GM19455 (cell line): ENCODE measurements at regions not wholly inside any gene's neighbourhood (a gene's known extent, or its start where the extent isn't known, plus 50 kb on each side); places are given as distances from the start of the nearest gene placed in this dataset.
"Not testable (repeated sequence)": the region's sequence is repeated elsewhere in the genome, so short reads cannot be mapped to it uniquely, and the experiment has no call there.

Source experiments
- ATAC-seq: cut with Tn5 transposase; IDR thresholded peaks from one replicate; pipeline ENCODE4 v1.9.1; 2021; ENCODE audit not compliant: unreplicated experiment

DNA sequence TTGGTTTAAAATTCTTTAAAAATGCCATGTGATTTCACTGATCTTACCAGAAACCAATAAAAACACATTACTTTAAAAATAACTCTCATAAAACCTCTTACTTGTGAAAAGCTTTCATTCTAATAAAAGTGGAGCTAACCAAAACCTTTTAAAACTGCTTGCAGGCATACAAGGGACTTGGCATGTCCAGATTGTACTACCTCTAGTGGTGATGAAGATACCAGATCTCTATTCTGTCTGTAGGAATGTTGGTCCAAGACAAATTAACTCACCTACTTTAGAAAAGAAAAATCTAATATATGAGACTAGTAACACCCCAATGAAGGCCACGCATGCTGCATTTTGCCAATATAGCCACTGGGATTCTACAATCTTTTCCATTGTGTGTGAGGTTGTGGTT is 151.0 kb upstream of the SALL1 start:
- ATAC-seq = no peak

DNA sequence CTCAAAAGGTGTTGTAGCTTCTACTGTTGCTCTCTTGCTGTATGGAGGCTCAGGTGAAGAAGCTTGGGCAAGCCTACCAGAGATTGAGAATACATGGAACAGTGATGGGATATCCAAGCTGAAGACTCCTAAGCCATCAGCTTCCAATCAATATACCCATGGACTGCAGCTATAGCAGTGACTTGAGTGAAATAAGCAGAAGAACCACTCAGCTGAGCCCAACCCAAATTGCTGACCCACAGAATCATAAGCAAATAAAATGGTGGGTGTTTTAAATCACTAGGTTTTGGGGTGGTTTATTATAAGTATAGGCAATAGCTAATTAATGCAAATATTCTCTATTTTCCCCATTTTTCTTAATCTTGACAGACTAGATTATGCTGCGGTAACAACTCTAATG is 147.7 kb upstream of the SALL1 start:
- no peak for ATAC-seq

DNA sequence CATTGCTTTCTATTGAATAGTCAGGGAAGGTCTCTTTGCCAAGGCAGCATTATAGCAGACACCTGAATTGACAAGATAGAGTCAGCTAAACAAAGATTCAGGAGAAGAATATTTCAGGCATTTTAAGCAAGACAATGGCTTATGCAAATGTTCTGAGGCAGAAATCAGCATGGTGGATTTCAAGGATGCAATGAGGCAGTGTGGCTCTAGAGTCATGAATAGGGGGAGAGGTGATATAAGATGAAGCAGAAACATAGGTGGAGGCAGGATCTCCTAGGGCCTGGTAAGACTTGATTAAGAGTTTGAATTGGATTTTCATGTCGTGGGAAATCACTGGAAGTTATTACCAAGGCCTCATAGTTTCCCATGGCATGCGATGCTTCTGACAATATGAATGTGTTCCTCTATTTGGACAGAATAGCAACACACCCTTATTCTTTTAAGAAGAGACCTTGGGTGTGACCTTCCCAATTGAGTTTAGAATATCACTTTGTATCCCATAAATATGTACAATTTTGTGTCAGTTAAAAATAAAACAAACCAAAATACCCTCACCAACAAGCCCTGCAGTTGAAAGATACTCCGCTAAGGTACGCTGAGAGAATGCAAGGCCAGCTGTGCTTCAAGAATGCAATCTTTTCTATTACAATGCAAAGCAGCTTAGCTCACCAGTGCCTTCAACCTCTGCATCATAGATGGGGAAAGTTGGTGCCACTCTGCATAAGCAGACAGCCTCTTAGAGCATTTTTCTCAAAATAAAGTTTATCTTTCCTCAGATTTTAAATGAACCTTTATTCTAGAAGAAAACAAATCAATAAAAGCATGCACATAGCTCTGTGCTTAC is 139.6 kb upstream of the SALL1 start:
- no peak for ATAC-seq

DNA sequence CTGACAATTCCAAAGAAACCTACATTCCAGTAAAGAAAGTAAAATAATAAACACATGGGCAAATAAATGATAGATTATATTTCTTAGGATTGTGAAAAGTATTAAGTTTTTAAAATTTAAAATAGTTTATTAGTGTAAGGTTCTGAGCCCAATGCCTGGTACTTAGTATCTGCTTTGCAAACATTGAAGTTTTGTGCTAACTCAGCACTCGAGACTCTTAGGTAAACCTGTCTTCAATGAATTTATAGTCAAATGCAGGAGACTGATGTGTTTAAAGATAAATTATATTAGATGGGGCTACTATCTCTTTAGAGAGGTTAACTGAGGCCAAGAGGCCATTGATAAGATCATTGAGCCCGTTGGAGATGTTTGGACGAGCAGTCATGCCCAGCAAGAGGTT is 138.3 kb upstream of the SALL1 start:
- no peak for ATAC-seq

DNA sequence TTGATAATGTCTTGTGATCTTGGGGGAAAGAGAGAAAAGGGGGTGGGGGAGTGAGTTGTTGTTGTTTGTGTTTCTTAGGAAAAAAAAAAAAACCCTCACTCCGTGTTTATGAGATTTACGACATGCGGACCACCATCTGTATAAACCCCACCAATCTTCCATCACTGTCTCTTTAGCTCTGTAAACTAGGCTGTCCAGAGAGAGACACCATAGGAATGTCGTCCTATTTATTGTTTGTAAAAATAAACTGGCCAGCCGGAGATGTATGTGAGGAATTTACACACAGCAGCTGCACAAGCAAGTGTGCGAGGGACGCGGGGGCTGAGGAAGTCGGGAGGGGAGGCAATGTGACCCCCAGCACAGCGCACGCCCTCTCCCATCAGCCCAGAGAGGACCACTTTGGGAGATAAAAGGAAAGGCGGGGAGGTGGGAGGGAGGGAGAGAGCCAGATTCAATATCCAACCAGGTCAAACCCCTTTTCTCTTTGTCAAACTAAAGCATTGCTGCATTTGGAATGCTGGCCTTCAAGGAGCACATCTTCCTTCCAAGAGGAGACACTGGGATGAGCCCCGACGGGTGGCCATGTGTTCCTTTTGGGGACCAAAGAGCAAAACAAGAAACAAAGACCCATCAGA is 136.2 kb upstream of the SALL1 start:
- no peak for ATAC-seq

DNA sequence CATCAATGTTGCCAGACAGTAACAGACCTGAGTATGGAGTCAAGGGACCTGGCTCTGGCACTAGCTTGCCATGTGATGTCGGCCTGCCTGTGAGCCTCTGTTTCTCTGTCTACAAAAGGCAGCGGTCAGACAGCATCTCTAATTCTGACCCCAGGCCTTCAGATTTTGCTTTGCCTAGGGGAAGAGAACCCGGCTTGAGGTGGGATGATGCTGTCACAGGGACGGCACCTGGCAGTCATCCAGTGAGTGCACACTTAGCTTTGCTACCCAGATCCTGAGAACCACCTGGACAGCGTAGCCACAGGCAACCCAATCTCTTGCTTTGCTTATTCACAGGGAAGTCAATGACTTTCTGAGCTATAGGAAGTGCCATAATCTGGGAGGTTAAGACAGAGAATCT is 135.2 kb upstream of the SALL1 start:
- ATAC-seq = no peak

DNA sequence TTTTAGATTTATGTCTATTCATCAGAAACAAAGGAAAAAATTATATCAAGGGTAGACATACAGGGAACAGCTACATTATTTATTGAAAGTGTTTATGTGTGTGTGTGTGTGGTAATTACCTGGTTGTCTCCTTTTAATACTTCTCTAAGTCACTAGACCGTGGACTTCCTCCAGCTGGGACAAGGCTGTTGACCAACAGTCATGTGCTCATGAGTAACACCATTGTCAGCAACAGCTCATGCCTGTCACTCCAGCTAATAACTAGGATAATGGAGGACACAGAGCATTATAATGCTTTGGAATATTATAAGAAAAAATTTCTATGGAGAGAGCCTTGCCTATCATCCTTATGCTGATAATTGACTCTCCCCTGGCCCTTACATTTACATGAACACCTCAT is 125.3 kb upstream of the SALL1 start:
- no peak for ATAC-seq

DNA sequence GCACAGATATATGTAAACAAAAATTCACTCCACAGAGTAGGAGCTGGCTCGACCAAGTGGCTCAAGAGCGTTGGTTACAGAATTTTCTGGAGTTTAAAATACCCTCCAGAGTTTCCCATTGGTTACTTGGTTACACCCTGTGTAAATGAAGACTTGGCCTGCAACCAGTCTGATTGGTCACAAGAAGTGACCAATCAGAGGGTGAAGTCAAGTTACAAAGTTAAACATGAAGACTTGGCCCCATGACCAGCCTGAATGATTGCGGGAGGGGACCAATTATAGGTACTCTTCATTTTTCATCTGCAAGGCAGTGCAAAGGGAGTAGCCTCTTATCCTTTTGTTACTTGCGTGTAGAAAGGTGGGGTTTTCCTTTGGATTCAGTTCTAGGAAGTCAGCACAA is 121.3 kb upstream of the SALL1 start:
- ATAC-seq = no peak

DNA sequence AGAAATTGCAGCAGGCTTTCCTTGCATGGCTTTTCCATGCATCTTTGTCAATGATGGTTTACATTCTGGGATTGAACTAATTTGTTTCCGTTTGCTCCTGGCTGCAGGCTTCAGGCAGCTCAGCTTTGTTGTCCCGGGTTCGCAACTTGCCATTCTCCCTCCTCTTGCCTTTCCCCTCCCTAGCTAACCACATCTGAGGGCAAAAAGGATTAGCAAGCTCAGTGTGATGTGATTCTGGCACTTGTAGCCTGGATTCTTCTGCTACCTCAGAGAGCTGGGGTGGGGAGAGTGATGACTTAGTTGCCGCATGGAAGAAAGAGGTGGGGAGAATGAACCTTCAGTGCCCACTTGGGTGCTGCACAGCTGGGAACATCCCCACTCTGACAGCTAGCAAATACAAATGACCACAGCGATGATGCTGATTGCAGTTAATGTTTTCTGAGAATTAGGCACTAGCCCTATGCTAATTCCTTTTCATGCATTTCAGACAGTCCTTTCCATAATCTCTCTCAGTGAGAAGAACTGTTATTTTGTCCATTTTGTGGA is 120.2 kb upstream of the SALL1 start:
- no peak for ATAC-seq

DNA sequence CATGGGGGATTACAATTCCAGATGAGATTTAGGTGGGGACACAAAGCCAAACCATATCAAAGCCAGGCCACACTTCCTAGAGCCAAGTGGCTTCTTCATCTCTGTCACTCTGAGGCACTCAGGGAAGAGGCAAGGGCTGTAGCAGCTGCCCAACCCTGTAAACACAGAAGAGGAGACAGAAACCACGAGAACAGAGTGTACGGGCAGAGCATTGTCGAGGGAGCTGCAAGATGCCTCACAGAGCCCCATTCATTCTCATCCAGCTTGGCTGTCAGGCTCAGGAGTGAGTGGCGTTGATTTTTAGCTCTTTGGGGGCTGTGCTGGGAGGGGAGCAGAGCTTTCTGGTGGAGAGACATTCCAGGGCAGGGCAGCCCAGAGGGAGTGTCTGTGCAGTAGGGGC is 117.2 kb upstream of the SALL1 start:
- ATAC-seq = no peak

DNA sequence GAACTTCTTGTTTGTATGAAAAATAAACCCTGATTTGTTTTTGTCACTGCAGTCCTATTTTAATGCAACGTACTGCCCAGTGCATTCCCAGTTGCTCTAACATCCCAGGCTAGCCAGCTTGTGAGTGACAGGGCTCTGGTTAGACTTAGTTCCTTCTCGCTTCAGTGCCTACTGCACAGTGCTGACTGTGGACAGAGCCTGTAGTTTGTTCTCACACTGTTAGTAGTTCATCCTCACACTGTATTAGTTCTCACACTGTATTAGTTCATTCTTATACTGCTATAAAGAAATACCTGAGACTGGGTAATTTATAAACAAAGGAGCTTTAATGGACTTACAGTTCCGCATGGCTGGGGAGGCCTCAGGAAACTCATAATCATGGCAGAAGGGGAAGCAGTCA is 116.6 kb upstream of the SALL1 start:
- no peak for ATAC-seq

DNA sequence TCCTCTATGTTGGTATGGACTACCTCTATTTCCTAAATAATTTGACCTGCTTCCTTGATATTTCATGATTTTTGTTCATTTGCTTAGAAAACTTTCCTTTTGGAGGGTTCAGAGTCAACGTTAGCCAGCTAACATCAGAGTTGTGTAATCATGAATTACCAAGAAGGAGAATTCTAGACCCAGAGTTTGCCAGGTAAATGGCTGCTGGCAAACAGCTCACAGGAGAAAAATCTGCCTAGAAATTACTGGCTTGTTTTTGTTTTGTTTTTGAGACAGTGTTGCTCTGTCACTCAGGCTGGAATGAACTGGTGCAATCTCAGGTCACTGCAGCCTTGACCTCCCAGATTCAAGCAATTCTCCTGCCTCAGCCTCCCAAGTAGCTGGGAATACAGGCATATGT is 111.4 kb upstream of the SALL1 start:
- ATAC-seq = no peak

DNA sequence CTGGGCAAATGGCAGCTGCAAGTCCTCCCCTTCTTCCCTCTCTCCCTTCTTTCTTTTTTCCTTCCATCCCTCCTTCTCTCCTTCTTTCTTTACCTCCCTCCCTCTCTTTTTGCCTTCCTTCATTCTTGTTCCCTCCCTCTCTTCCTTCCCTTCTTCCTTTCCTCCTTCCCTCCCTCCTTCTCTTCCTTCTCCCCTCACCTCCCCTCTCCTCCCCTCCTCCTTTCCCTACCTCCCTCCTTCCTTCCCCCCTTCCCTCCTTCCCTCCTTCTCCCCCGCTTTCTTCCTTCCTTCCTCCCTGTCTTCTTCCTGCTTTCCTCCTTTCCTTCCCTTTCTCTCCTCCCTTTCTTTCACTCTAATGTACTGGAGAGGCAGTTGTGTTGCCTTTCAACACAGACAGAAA is 110.8 kb upstream of the SALL1 start:
- no peak for ATAC-seq

DNA sequence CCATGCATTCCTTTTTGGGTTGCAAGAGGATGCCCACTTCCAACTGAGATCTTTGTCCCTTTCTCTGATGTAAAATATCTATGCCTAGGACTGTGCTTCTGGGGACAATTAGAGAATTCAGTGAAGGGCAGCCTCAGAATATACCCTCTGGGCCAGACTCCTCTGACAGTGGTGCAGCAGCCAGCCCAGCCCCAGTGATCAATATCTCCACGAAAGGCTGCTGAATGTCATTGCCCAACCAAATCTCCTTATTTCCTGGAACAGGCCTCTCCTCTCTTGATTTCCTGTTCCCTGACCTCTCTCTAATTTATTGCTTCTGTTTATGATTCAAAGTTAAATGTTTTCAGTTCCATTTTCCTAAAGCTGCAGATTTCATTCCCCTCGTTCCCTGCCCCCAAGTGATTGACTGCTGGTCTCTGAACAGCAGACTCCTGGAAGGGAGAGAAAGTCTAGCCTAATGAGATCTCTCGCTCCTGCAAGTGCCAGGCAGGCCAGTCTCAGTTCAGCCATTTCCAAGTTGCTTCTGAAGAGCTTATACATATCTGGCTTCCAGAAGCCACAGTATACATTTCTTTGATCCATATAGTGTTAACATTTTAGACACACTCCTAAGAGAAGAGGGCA is 104.4 kb upstream of the SALL1 start:
- ATAC-seq = no peak

DNA sequence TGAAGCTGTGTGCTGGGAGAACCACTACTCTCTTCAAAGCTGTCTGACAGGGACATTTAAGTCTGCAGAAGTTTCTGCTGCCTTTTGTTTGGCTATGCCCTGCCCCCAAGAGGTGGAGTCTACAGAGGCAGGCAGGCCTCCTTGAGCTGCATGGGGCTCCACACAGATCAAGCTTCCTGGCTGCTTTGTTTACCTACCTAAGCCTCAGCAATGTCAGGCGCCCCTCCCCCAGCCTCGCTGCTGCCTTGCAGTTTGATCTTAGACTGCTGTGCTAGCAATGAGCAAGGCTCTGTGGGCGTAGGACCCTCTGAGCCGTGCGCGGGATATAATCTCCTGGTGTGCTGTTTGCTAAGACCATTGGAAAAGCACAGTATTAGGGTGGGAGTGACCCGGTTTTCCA is 103.3 kb upstream of the SALL1 start:
- ATAC-seq = not testable (repeated sequence)

DNA sequence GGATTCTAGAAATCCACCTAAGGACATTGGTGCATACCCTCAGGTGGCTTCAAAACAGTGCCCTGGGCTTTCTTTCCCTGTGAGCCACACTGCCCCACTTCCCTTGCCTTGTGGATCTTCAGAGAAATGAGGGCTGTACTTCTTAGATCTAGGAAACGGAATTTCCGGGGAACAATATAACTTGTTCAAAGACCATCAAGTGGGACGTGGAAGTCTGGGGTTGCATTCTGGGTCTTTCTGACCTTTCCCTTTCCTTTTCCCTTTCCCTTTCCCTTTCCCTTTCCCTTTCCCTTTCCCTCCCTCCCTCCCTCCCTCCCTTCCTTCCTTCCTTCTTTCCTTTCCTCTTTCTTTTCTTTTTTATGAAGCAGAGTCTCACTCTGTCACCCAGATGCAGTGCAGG is 97.1 kb upstream of the SALL1 start:
- ATAC-seq = no peak

DNA sequence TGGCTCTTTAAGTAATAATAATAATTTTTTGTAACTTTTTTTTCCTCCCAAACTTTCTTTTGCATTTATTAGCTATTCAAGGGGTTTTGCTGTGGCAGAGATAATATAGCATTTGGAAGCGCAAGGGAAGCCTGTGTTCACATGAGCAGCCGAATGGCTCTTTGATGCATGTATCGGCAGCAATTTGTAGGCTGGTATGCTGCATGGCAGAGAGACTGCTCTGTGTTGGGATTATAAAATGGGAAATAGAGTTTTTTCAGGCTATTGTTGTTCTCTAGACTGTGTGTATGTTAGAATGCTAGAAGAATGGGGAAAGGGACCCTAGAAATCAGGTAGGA is 94.6 kb upstream of the SALL1 start:
- no peak for ATAC-seq

DNA sequence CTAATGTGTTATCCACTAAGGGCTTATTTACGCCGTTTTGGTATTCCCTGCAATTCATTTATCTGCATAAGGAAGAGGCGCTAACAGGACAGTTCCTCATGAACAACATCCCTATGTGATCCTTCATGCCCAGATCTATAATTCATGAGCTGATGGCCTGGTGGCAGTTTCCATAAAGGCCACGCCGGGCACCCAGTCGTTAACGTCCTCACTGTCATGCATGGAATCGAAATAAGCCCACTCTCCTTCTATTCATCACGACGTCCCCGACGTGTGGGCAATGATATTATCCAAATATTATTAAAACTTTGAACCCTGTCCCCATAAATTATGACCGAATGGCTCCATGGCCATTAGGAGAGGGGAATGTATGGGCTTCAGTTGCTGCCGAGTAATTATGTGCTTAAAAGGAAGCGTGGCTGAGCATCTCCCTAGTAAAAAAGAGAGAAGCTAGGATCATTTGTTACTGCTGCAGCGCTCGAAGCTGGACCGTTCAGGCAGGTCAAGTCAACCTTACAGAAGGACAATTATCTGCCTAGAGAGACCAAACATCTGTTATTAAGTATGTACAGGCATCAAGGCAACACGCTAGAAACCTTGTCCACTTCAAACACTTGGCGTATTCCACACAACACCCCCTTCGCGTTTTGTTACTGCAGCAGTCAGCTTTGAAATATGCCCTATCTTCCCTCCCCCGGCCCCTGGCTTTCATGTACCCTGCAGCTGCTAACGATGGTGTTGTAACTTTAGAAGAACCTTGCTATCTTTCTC is 94.0 kb upstream of the SALL1 start:
- ATAC-seq = no peak

DNA sequence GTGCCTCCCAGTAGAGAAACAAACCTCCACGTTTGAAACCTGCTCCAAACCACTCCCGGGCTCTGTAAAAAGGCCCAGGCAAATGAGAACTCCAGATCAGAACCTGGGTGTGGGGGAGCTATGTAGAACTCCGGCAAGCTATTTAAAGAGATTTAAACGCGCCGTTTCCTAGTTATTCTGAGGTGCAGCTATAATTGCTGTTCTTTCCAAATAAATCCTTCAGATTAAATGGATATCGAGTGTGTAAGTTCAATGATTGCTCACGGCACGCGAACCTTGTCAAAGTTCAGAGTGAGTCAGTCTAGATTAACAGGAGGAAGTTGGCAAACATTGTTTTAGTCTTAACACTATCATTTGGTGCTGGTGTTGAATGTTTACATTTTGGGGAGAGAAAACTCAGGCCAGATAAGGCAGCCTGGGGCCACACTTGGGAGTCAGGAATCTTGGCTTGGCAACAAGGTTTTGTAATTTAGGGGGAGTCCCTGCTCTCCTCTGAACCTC is 92.9 kb upstream of the SALL1 start:
- no peak for ATAC-seq

DNA sequence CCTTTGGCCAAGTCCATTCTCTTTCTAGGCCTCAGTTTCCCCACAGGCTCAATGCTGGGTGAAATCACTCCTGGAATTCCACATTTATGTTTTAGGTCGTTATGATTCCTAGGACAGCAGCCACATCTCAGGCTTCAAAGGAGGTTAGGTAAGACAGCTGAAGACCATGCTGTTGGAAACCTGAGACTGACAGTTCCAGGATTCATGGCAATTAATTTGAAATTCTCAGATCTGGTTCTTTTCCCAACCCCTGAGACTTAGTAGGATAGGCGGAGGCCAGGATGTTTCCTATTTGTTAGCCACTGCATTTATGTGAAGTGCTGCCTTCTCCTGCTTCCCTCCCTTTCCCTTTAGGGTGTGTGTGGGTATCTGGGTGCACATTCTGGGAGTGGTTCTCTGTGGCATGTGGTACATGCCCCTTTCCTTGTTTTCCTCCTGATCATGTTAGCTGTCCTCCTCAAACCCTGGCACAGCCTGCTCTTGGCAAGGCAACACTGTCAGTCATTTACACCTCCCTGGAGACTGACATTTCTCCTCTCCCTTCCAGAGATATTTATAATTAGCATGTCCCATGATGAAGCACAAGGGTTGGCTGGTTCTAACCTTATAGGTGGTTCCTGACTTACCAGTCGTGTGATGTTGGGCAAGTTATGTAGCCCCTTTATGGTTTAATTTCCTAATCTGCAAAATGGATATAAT is 91.4 kb upstream of the SALL1 start:
- ATAC-seq = no peak

DNA sequence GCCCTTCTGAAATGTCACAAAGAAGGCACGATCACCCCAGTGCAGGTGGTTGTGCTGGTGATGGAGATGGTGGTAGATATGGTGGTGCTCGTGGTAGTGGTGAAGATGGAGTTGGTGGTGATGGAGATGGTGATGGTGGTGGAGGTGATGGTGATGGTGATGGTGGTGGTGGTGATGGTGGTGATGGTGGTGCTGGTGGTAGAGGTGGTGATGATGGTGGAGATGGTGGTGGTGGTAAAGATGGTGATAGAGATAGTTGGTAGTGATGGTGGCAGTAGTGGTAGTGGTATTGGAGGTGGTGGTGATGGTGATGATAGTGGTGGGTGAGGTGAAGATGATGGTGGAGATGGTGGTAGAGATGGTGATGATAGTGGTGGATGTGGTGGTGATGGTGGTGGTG is 88.1 kb upstream of the SALL1 start:
- ATAC-seq = no peak
